ENCODE measurements at regions not wholly inside any gene's neighbourhood (a gene's known extent, or its start where the extent isn't known, plus 50 kb on each side); places are given as distances from the start of the nearest gene placed in this dataset.

DNA sequence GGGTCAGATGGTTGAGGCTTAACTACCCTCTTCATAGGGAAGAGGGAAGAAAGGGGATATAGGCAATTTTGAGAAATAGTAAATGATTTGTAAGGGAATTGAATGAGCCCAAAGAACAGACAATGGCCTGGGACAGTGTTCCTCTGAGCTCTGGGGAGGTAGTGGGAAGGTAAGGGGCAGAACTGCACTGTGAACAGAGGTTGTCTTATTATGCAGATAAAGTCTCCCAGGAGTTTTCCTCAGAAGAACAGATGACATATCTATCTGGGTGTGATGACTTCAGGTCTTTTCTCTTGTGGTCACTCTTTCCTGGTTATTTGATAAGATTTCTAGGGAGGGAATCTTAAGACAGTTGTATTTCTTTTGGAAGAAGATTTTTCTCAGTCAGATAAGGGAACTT lies 296.1 kb downstream of the ZEB1 start:
- no peak overlapping the region for H3K9ac ChIP-seq
- H3K36me3 ChIP-seq (ENCODE audit: control insufficient read depth, insufficient read depth, low read length), result no peaks in the 10 kb centered on the region
- no peaks in the 10 kb centered on the region for H3K79me2 ChIP-seq
- no peak overlapping the region for H3K27ac ChIP-seq
- no peak overlapping the region for H3K4me3 ChIP-seq (ENCODE audit: low read depth, low read length)
- H3K4me2 ChIP-seq (ENCODE audit: low read length), result no peak overlapping the region
- H3K9me3 ChIP-seq (ENCODE audit: control insufficient read depth, low read length), result no peaks in the 10 kb centered on the region
- H3K4me1 ChIP-seq, result no peaks in the 10 kb centered on the region
- H3K27me3 ChIP-seq (ENCODE audit: control insufficient read depth, insufficient read depth, low read length), result no peaks in the 10 kb centered on the region
- TF ChIP-seq, protein P1, sequence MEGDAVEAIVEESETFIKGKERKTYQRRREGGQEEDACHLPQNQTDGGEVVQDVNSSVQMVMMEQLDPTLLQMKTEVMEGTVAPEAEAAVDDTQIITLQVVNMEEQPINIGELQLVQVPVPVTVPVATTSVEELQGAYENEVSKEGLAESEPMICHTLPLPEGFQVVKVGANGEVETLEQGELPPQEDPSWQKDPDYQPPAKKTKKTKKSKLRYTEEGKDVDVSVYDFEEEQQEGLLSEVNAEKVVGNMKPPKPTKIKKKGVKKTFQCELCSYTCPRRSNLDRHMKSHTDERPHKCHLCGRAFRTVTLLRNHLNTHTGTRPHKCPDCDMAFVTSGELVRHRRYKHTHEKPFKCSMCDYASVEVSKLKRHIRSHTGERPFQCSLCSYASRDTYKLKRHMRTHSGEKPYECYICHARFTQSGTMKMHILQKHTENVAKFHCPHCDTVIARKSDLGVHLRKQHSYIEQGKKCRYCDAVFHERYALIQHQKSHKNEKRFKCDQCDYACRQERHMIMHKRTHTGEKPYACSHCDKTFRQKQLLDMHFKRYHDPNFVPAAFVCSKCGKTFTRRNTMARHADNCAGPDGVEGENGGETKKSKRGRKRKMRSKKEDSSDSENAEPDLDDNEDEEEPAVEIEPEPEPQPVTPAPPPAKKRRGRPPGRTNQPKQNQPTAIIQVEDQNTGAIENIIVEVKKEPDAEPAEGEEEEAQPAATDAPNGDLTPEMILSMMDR (IDR thresholded peaks at IDR 0.05), result no peak
- no peak overlapping the region for H2AFZ ChIP-seq

DNA sequence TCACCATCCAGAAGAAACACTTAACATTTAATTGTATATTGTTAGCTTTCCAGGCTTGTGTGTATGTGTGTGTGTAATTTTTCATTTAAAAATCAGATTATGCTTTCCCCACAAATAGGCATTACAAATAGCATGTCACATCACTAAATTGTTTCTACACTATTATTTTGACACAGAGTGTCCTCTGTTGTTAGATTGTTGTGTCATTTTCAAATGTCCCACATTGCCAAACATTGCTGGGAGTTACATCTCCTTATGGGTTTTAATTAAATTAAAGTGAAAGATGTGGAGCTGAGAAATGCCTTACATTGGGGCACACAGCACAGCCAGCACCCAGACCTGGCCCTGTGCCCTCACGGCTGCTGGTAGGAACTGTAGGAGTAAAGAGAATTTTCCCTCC lies 295.6 kb downstream of the ZEB1 start:
- no peaks in the 10 kb centered on the region for H3K79me2 ChIP-seq
- H3K9me3 ChIP-seq (ENCODE audit: control insufficient read depth, low read length), result no peaks in the 10 kb centered on the region
- no peaks in the 10 kb centered on the region for H3K4me1 ChIP-seq
- H3K4me2 ChIP-seq (ENCODE audit: low read length), result no peak overlapping the region
- H3K36me3 ChIP-seq (ENCODE audit: control insufficient read depth, insufficient read depth, low read length), result no peaks in the 10 kb centered on the region
- TF ChIP-seq, protein P1 (IDR thresholded peaks at IDR 0.05), result no peak
- H3K27ac ChIP-seq, result no peak overlapping the region
- no peak overlapping the region for H3K4me3 ChIP-seq (ENCODE audit: low read depth, low read length)
- no peaks in the 10 kb centered on the region for H3K27me3 ChIP-seq (ENCODE audit: control insufficient read depth, insufficient read depth, low read length)
- H2AFZ ChIP-seq, result no peak overlapping the region
- H3K9ac ChIP-seq, result no peak overlapping the region

DNA sequence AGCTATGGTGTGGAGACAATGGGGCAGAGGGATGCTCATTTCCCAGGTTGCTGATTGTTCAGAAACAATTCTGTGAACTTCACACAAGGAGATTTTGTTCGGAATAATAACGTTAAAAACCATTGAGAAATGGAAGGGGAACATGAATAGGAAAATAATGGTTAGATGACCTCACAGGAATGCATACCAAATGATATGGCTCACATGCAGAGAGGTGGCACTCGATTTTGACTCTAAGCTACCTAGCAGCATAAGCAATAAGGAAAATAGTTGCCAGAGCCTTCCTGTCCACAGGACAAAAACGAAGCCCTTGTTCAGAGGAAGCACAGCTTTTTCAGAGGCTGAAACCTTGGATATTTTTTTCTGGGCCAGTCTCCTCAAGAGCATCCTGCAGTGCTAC lies 293.1 kb downstream of the ZEB1 start:
- no peaks in the 10 kb centered on the region for H3K79me2 ChIP-seq
- TF ChIP-seq, protein P1 (IDR thresholded peaks at IDR 0.05), result no peak
- H3K4me1 ChIP-seq, result no peaks in the 10 kb centered on the region
- H2AFZ ChIP-seq, result no peak overlapping the region
- no peaks in the 10 kb centered on the region for H3K27me3 ChIP-seq (ENCODE audit: control insufficient read depth, insufficient read depth, low read length)
- H3K9ac ChIP-seq, result no peak overlapping the region
- H3K27ac ChIP-seq, result no peak overlapping the region
- no peaks in the 10 kb centered on the region for H3K36me3 ChIP-seq (ENCODE audit: control insufficient read depth, insufficient read depth, low read length)
- no peaks in the 10 kb centered on the region for H3K9me3 ChIP-seq (ENCODE audit: control insufficient read depth, low read length)
- H3K4me3 ChIP-seq (ENCODE audit: low read depth, low read length), result no peak overlapping the region
- H3K4me2 ChIP-seq (ENCODE audit: low read length), result no peak overlapping the region

DNA sequence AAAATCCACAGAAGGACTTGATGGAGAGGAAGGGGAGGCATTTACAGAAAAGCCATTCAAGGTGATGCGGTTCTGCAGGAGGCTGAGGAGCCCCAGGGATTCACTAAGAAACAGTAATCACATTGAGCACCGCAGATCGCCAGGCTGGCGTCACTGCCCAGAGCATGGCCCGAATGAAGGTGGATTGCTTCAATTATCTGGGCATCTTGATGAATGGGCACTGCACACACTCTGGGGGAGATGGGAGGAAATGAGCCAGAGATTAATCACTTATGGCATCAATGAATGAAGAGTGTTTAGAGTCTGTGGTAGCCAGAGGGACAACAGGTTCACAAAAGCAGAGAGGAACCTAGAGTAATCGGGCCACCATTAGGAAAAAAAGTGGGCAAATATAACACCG lies 292.1 kb downstream of the ZEB1 start:
- Histone ChIP-seq H3K9ac (no peak overlapping the region), H3K79me2 (no peaks in the 10 kb centered on the region), H3K4me3 (ENCODE audit: low read depth, low read length) (no peak overlapping the region), H3K4me2 (ENCODE audit: low read length) (no peak overlapping the region), H3K9me3 (ENCODE audit: control insufficient read depth, low read length) (no peaks in the 10 kb centered on the region), H3K27ac (no peak overlapping the region), H2AFZ (no peak overlapping the region), H3K4me1 (no peaks in the 10 kb centered on the region), H3K36me3 (ENCODE audit: control insufficient read depth, insufficient read depth, low read length) (no peaks in the 10 kb centered on the region), H3K27me3 (ENCODE audit: control insufficient read depth, insufficient read depth, low read length) (no peaks in the 10 kb centered on the region)
- TF ChIP-seq, protein P1 (IDR thresholded peaks at IDR 0.05), result no peak

DNA sequence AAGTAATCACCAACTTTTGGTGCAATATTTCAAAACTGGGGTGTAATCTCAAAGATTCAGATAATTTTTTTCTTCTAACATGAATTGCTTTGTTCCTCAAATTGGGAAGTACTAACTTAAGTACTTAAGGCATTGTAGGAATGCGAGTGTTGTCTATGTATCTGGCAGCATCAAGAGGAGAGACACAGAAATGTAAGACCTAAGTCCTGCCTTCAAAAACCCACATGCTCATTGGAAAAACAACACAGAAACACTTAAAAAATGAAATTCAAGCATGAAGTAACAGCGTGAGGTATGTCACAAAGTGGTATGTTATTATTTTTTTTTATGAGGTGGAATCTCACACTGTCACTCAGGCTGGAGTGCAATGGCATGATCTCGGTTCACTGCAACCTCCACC lies 288.5 kb downstream of the ZEB1 start:
- no peak overlapping the region for H3K4me3 ChIP-seq (ENCODE audit: low read depth, low read length)
- H3K9me3 ChIP-seq (ENCODE audit: control insufficient read depth, low read length), result no peaks in the 10 kb centered on the region
- no peak overlapping the region for H3K27ac ChIP-seq
- H3K4me2 ChIP-seq (ENCODE audit: low read length), result no peak overlapping the region
- no peaks in the 10 kb centered on the region for H3K79me2 ChIP-seq
- H3K4me1 ChIP-seq, result no peaks in the 10 kb centered on the region
- H3K36me3 ChIP-seq (ENCODE audit: control insufficient read depth, insufficient read depth, low read length), result no peaks in the 10 kb centered on the region
- H2AFZ ChIP-seq, result no peak overlapping the region
- H3K9ac ChIP-seq, result no peak overlapping the region
- no peaks in the 10 kb centered on the region for H3K27me3 ChIP-seq (ENCODE audit: control insufficient read depth, insufficient read depth, low read length)
- TF ChIP-seq, protein P1 (IDR thresholded peaks at IDR 0.05), result no peak
